ENCODE measurements at regions not wholly inside any gene's neighbourhood (a gene's known extent, or its start where the extent isn't known, plus 50 kb on each side); places are given as distances from the start of the nearest gene placed in this dataset.
"Not testable (repeated sequence)": the region's sequence is repeated elsewhere in the genome, so short reads cannot be mapped to it uniquely, and the experiment has no call there.

DNA sequence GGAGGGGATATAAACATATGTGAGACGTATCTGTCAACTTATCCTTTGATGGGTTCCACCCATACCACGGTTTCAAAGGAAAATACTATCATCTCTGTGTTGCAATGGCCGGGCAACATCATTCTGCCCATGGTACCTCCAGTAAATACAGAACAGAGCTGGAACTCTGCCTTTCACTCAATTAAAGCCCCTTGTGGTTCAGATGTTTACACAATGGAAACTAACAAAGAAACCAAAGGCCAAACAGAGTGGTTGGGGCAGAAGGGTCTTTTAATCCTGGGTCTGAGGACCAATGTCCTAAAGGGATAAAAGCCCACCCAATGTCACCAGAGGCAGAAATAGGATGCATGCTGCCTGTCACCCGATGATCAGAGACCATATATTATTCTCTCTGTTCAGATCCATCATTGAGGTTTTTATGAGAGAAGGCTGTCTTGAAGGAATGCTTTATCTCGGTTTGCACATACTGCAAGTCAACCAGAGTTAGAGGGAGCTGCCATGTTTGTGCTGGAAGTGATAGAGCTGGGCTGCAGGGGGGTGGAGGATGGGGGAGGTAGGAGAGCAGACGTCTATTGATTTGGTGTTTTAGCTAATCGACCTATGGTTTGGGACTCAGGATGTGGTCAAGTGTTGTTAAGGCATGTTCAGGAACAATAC, 105.4 kb upstream of the FRMD4A start:
- WGBS, 2 donors, result 82 to 84% methylated on average over 7 of the region's 7 CpGs
- Histone ChIP-seq H3K4me1 (ENCODE audit: control insufficient read depth in 1 of 2, insufficient read depth in 2 of 2, low read length in 2 of 2) (no peaks in the 10 kb centered on the region), H3K36me3 (ENCODE audit: control insufficient read depth in 1 of 2, insufficient read depth in 2 of 2, low read length in 1 of 2) (no peaks in the 10 kb centered on the region), H3K9me3 (ENCODE audit: control insufficient read depth, low read length) (no peaks in the 10 kb centered on the region), H3K27ac (ENCODE audit: low read depth in 1 of 2, low read length in 2 of 2) (no peak overlapping the region), H3K4me3 (ENCODE audit: low read length in 2 of 2) (no peak overlapping the region), H3K27me3 (ENCODE audit: control insufficient read depth in 1 of 2, insufficient read depth in 2 of 2, low read length in 1 of 2) (no peaks in the 10 kb centered on the region)
- intact Hi-C loops (cut with DNase I), result no loop called here
- DNase-seq (no peak), ATAC-seq (ENCODE audit: low FRiP score) (no peak)

DNA sequence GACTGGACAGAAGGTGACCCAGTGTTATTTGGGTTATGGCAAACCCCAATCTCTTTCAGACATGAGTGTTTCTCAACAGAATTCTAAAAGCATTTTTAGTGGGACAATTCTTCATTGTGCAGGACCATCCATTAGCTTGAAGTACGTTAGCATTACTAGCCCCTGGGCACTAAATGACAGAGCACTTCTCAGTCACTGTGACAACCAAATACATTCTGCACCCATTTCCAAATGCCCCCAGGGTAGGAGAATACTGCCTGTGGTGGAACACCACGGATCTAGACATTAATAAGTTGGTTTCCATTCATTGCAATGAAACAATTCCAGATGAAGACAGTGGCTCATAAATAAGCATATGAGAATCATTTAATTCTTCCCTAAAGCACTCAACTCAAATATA, 102.4 kb upstream of the FRMD4A start:
- Histone ChIP-seq H3K9me3 (ENCODE audit: control insufficient read depth, low read length) (no peaks in the 10 kb centered on the region), H3K4me3 (ENCODE audit: low read length in 2 of 2) (no peak overlapping the region), H3K27ac (ENCODE audit: low read depth in 1 of 2, low read length in 2 of 2) (no peak overlapping the region), H3K4me1 (ENCODE audit: control insufficient read depth in 1 of 2, insufficient read depth in 2 of 2, low read length in 2 of 2) (no peaks in the 10 kb centered on the region), H3K27me3 (ENCODE audit: control insufficient read depth in 1 of 2, insufficient read depth in 2 of 2, low read length in 1 of 2) (no peaks in the 10 kb centered on the region), H3K36me3 (ENCODE audit: control insufficient read depth in 1 of 2, insufficient read depth in 2 of 2, low read length in 1 of 2) (no peaks in the 10 kb centered on the region)
- intact Hi-C loops (cut with DNase I), result no loop called here
- ATAC-seq (ENCODE audit: low FRiP score) (no peak), DNase-seq (no peak)
- WGBS, 2 donors, result 86 to 87% methylated on average over 2 of the region's 2 CpGs

DNA sequence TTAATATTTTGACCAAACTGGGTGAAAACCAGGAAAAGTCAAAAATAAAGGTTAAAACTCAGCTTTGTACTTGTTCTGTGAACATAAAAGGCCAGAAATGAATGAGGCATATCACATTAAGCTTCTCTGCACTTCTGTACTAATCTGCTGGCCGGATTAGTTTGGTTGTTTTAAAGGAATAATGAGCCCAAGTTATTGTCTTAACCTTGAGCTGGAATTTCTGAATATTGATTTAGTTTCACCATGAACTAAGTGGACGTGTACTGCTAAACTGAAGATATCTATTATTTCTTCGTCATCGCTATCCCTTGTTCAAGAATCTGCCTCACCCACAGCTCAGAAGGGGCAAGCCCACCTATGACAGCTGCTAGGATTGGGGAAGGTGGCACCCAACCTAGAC, 101.1 kb upstream of the FRMD4A start:
- DNase-seq (no peak), ATAC-seq (ENCODE audit: low FRiP score) (no peak)
- H3K27ac ChIP-seq (ENCODE audit: low read depth in 1 of 2, low read length in 2 of 2), result no peak overlapping the region

DNA sequence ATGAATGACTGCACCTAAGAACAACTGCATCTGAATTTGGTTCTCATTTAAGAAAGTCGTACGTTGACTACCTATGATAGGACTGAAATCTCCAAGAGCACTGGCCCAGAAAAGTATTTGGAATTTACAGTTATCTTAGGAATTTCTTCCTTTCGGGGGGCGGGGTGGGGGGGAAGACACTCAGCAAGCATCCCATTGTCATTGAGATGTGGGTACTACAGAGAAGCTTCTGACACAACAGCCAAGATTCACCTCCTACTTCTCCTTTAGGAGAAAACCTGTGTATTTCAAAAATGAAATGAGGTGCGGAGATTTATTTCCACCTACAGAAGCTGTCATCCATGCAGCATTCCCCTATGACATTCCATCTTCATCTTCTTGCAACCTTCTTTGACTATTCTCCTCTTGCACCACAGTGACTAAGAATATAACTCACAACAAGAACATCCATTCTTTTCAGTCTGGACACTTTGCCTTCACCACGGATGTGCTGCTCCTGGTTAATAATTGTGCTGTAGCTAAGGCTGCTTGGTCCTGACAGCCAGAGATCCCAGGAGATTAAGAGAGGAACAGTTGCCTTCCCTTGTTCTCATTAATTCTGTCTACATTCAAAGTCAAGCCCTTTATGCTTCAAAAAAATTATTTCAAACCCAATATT, 98.4 kb upstream of the FRMD4A start:
- 51 to 58% methylated on average over 6 of the region's 6 CpGs for WGBS, 2 donors
- Histone ChIP-seq H3K4me1 (ENCODE audit: control insufficient read depth in 1 of 2, insufficient read depth in 2 of 2, low read length in 2 of 2) (no peaks in the 10 kb centered on the region), H3K4me3 (ENCODE audit: low read length in 2 of 2) (no peak overlapping the region), H3K27ac (ENCODE audit: low read depth in 1 of 2, low read length in 2 of 2) (no peak overlapping the region), H3K27me3 (ENCODE audit: control insufficient read depth in 1 of 2, insufficient read depth in 2 of 2, low read length in 1 of 2) (no peaks in the 10 kb centered on the region), H3K36me3 (ENCODE audit: control insufficient read depth in 1 of 2, insufficient read depth in 2 of 2, low read length in 1 of 2) (no peaks in the 10 kb centered on the region), H3K9me3 (ENCODE audit: control insufficient read depth, low read length) (no peaks in the 10 kb centered on the region)
- intact Hi-C loops (cut with DNase I), result no loop called here
- no peak for ATAC-seq (ENCODE audit: low FRiP score)
- DNase-seq, result no peak

More for the DNA sequence above, 101.1 kb upstream of the FRMD4A start:
- H3K27me3 ChIP-seq (ENCODE audit: control insufficient read depth in 1 of 2, insufficient read depth in 2 of 2, low read length in 1 of 2), result no peaks in the 10 kb centered on the region
- 87 to 88% methylated on average over 4 of the region's 4 CpGs for WGBS, 2 donors
- no peaks in the 10 kb centered on the region for H3K4me1 ChIP-seq (ENCODE audit: control insufficient read depth in 1 of 2, insufficient read depth in 2 of 2, low read length in 2 of 2)
- no peaks in the 10 kb centered on the region for H3K9me3 ChIP-seq (ENCODE audit: control insufficient read depth, low read length)
- H3K36me3 ChIP-seq (ENCODE audit: control insufficient read depth in 1 of 2, insufficient read depth in 2 of 2, low read length in 1 of 2), result no peaks in the 10 kb centered on the region
- intact Hi-C loops (cut with DNase I), result no loop called here
- H3K4me3 ChIP-seq (ENCODE audit: low read length in 2 of 2), result no peak overlapping the region

DNA sequence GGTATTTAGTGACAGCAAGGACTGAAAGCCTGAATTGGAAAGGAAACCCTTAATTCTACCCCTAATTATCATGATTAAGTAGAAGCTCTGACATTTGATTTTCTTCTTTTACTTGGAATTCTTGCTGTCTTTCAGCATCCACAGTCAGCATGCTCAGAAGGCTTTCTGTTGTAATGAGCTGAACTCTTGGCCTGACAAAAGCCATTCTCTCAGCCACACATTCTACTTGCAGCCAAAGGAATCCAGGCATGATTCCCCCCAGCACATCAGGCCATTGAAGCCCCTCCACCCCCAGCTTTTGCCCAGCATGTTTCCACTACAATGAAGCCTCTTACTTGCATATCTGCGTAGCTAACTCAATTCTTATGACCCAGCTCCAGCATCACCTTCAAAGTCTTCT, 94.3 kb upstream of the FRMD4A start:
- no peak overlapping the region for H3K27ac ChIP-seq (ENCODE audit: low read depth in 1 of 2, low read length in 2 of 2)

DNA sequence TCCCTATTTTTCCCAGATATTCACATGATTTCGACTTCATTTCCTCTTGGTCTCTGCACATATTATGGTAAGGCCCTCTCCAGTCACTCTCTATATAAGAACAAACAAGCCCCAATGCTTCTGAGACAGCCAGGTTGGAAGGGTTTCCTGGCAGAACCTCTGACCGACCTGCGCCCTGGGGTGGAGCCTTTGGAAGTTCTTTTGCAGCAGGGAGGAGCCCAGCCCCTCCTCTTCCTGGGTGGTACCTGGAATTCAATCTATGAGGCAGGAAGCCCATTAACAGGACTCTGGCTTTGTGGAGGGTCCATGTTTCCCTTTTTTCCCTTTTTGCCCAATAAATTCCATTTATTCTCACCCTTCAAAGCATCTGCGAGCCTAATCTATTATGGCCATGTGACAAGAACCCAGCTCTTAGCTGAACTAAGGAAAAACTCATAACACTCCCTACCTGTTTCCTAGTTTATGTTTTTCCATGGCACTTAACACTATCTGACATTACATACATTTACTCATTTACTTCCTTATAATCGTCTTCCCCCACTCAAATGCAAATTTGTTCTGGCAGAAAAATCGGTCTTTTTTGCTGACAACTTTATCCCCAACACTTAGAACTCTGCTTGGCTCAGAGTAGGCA, 92.5 kb upstream of the FRMD4A start:
- DNase-seq (no peak), ATAC-seq (ENCODE audit: low FRiP score) (no peak)
- Histone ChIP-seq H3K4me3 (ENCODE audit: low read length in 2 of 2) (no peak overlapping the region), H3K27me3 (ENCODE audit: control insufficient read depth in 1 of 2, insufficient read depth in 2 of 2, low read length in 1 of 2) (no peaks in the 10 kb centered on the region), H3K4me1 (ENCODE audit: control insufficient read depth in 1 of 2, insufficient read depth in 2 of 2, low read length in 2 of 2) (no peaks in the 10 kb centered on the region), H3K36me3 (ENCODE audit: control insufficient read depth in 1 of 2, insufficient read depth in 2 of 2, low read length in 1 of 2) (no peaks in the 10 kb centered on the region), H3K9me3 (ENCODE audit: control insufficient read depth, low read length) (no peaks in the 10 kb centered on the region), H3K27ac (ENCODE audit: low read depth in 1 of 2, low read length in 2 of 2) (no peak overlapping the region)
- WGBS, 2 donors, result 81 to 85% methylated on average over 6 of the region's 6 CpGs
- intact Hi-C loops (cut with DNase I), result no loop called here

More for the DNA sequence above, 94.3 kb upstream of the FRMD4A start:
- DNase-seq (no peak), ATAC-seq (ENCODE audit: low FRiP score) (no peak)
- H3K4me3 ChIP-seq (ENCODE audit: low read length in 2 of 2), result no peak overlapping the region
- intact Hi-C loops (cut with DNase I), result no loop called here
- no peaks in the 10 kb centered on the region for H3K27me3 ChIP-seq (ENCODE audit: control insufficient read depth in 1 of 2, insufficient read depth in 2 of 2, low read length in 1 of 2)
- WGBS, 2 donors, result 93 to 100% methylated on average over 1 of the region's 1 CpG
- H3K9me3 ChIP-seq (ENCODE audit: control insufficient read depth, low read length), result no peaks in the 10 kb centered on the region
- no peaks in the 10 kb centered on the region for H3K36me3 ChIP-seq (ENCODE audit: control insufficient read depth in 1 of 2, insufficient read depth in 2 of 2, low read length in 1 of 2)
- no peaks in the 10 kb centered on the region for H3K4me1 ChIP-seq (ENCODE audit: control insufficient read depth in 1 of 2, insufficient read depth in 2 of 2, low read length in 2 of 2)

DNA sequence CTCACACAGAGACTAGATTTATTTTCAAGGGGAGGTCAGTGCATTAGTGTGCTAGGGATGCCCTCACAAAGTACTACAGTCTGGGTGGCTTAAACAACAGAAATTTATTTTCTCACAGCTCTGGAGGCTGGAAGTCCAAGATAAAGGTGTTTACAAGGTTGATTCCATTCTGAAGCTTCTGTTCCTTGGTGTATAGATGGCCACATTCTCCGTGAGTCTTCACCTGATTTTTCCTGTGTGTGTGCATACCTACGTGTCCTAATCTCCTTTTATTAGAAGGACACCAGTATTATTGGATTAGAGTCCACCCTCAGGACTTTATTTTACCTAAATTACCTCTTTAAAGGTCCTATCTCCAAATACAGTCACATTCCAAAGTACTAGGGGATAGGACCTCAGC, 91.7 kb upstream of the FRMD4A start:
- Histone ChIP-seq H3K27ac (ENCODE audit: low read depth in 1 of 2, low read length in 2 of 2) (no peak overlapping the region), H3K4me3 (ENCODE audit: low read length in 2 of 2) (no peak overlapping the region), H3K27me3 (ENCODE audit: control insufficient read depth in 1 of 2, insufficient read depth in 2 of 2, low read length in 1 of 2) (no peaks in the 10 kb centered on the region), H3K9me3 (ENCODE audit: control insufficient read depth, low read length) (no peaks in the 10 kb centered on the region), H3K36me3 (ENCODE audit: control insufficient read depth in 1 of 2, insufficient read depth in 2 of 2, low read length in 1 of 2) (no peaks in the 10 kb centered on the region), H3K4me1 (ENCODE audit: control insufficient read depth in 1 of 2, insufficient read depth in 2 of 2, low read length in 2 of 2) (no peaks in the 10 kb centered on the region)
- DNase-seq (no peak), ATAC-seq (ENCODE audit: low FRiP score) (no peak)
- intact Hi-C loops (cut with DNase I), result no loop called here
- 88 to 91% methylated on average over 2 of the region's 2 CpGs for WGBS, 2 donors

DNA sequence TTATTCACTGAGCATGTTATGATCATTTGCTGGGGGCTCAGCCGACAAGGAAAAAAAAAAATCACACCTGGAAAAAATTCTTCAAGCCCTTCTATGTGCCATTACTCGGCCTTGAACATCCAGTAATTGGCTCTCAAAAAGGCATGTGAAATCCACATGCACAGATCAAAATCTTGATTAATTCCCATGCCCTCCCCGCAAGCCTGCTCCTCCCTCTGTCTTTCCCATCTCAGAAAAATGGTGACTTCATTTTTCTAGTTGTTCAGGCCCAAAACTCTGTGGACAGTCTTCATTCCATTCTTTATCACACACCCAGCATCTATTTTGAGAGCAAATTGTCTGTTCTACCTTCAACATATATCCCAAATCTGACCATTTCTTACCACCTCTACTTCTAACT, 91.2 kb upstream of the FRMD4A start:
- H3K4me3 ChIP-seq (ENCODE audit: low read length in 2 of 2), result no peak overlapping the region
- H3K9me3 ChIP-seq (ENCODE audit: control insufficient read depth, low read length), result no peaks in the 10 kb centered on the region
- no peaks in the 10 kb centered on the region for H3K4me1 ChIP-seq (ENCODE audit: control insufficient read depth in 1 of 2, insufficient read depth in 2 of 2, low read length in 2 of 2)
- intact Hi-C loops (cut with DNase I), result no loop called here
- WGBS, 2 donors, result 88 to 91% methylated on average over 3 of the region's 3 CpGs
- no peak for ATAC-seq (ENCODE audit: low FRiP score)
- no peak overlapping the region for H3K27ac ChIP-seq (ENCODE audit: low read depth in 1 of 2, low read length in 2 of 2)
- DNase-seq, result no peak
- no peaks in the 10 kb centered on the region for H3K27me3 ChIP-seq (ENCODE audit: control insufficient read depth in 1 of 2, insufficient read depth in 2 of 2, low read length in 1 of 2)
- no peaks in the 10 kb centered on the region for H3K36me3 ChIP-seq (ENCODE audit: control insufficient read depth in 1 of 2, insufficient read depth in 2 of 2, low read length in 1 of 2)

DNA sequence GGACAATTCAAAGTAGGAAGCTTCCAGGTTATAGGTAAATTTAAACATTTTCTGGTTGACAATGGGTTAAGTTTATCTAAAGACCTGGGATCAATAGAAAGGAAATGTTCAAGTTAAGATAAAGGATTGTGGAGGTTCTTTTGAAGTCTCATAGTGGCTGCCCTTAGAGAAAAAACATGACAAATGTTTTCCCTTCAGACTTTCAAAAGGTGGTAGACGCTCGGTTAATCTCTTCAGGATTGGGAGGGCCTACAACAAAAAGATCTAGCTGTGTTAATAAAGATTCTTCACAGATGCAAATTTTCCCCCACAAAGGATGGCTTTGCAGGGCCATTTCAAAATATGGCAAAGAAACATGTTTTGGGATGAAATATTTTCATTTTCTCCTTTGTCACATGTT, 86.6 kb upstream of the FRMD4A start:
- intact Hi-C loops (cut with DNase I); H3K4me1 ChIP-seq (ENCODE audit: control insufficient read depth in 1 of 2, insufficient read depth in 2 of 2, low read length in 2 of 2); DNase-seq; H3K36me3 ChIP-seq (ENCODE audit: control insufficient read depth in 1 of 2, insufficient read depth in 2 of 2, low read length in 1 of 2); H3K4me3 ChIP-seq (ENCODE audit: low read length in 2 of 2); H3K27me3 ChIP-seq (ENCODE audit: control insufficient read depth in 1 of 2, insufficient read depth in 2 of 2, low read length in 1 of 2); ATAC-seq (ENCODE audit: low FRiP score); H3K9me3 ChIP-seq (ENCODE audit: control insufficient read depth, low read length); H3K27ac ChIP-seq (ENCODE audit: low read depth in 1 of 2, low read length in 2 of 2): not testable (repeated sequence)
- WGBS, 2 donors, result 97 to 99% methylated on average over 2 of the region's 2 CpGs
